ENCODE measurements at regions not wholly inside any gene's neighbourhood (a gene's known extent, or its start where the extent isn't known, plus 50 kb on each side); places are given as distances from the start of the nearest gene placed in this dataset.

DNA sequence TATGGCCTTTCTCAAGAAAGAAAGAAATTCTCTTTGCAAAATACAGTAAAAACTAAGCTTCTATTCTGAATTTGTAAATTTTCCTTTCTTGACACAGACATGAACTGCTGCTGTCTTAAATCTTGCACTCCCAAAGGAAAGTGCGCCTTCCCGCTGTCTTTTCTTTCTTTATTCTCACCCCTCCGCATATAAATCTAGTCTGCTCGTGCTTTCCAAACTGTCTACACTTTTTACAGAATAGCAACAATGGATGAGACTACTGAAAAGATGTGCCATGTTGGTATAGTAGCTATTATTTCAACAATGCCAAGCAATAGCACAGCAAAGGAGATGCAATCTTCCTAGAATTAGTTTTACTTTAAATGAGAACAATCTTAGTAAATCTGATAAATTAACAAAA, 328.8 kb upstream of the PDE3A start:
- Mint-ChIP-seq H3K27ac (ENCODE audit: unreplicated experiment) (no peak overlapping the region), H3K9me3 (ENCODE audit: unreplicated experiment) (no peaks in the 10 kb centered on the region), H3K27me3 (ENCODE audit: insufficient read depth, unreplicated experiment) (no peaks in the 10 kb centered on the region), H3K4me3 (ENCODE audit: unreplicated experiment) (no peak overlapping the region), H3K4me1 (ENCODE audit: low read depth, unreplicated experiment) (no peaks in the 10 kb centered on the region), H3K36me3 (ENCODE audit: insufficient read depth, unreplicated experiment) (no peaks in the 10 kb centered on the region)
- no peak for TF ChIP-seq CTCF (IDR thresholded peaks at IDR 0.05; ENCODE audit: insufficient read depth in 1 of 2, low read depth in 1 of 2, low read length in 1 of 2, severe bottlenecking in 1 of 2, unreplicated experiment in 1 of 2)
- intact Hi-C loops (cut with micrococcal nuclease; ENCODE audit: unreplicated experiment): no loop called here
- Histone ChIP-seq H3K27me3 (replicated peaks; ENCODE audit: control insufficient read depth, insufficient read depth, low read length) (no peaks in the 10 kb centered on the region), H3K9me3 (no peaks in the 10 kb centered on the region), H3K36me3 (ENCODE audit: control insufficient read depth, insufficient read depth, low read length) (no peaks in the 10 kb centered on the region), H3K4me3 (ENCODE audit: low read depth, low read length) (no peak overlapping the region), H3K4me1 (no peaks in the 10 kb centered on the region)
- ChIA-PET POLR2A (no interaction called here), CTCF (no interaction called here)
- no peak for DNase-seq
- BruUV-seq (replicated peaks): no TSS peak

GRCh38 chr12:20040184-20040583, 328.2 kb upstream of the PDE3A start:
- Mint-ChIP-seq H3K36me3 (ENCODE audit: insufficient read depth, unreplicated experiment) (no peaks in the 10 kb centered on the region), H3K27me3 (ENCODE audit: insufficient read depth, unreplicated experiment) (no peaks in the 10 kb centered on the region), H3K4me3 (ENCODE audit: unreplicated experiment) (no peak overlapping the region), H3K4me1 (ENCODE audit: low read depth, unreplicated experiment) (no peaks in the 10 kb centered on the region), H3K27ac (ENCODE audit: unreplicated experiment) (no peak overlapping the region), H3K9me3 (ENCODE audit: unreplicated experiment) (no peaks in the 10 kb centered on the region)
- TF ChIP-seq CTCF (IDR thresholded peaks at IDR 0.05; ENCODE audit: insufficient read depth in 1 of 2, low read depth in 1 of 2, low read length in 1 of 2, severe bottlenecking in 1 of 2, unreplicated experiment in 1 of 2): no peak
- intact Hi-C loops (cut with micrococcal nuclease; ENCODE audit: unreplicated experiment): no loop called here
- Histone ChIP-seq H3K36me3 (ENCODE audit: control insufficient read depth, insufficient read depth, low read length) (no peaks in the 10 kb centered on the region), H3K4me1 (no peaks in the 10 kb centered on the region), H3K27me3 (replicated peaks; ENCODE audit: control insufficient read depth, insufficient read depth, low read length) (no peaks in the 10 kb centered on the region), H3K9me3 (no peaks in the 10 kb centered on the region), H3K4me3 (ENCODE audit: low read depth, low read length) (no peak overlapping the region)
- no peak for DNase-seq
- POLR2A ChIA-PET: no interaction called here
- BruUV-seq (replicated peaks): no TSS peak
- CTCF ChIA-PET: no interaction called here

- intact Hi-C loops (cut with micrococcal nuclease; ENCODE audit: unreplicated experiment): no loop called here
- Mint-ChIP-seq H3K27ac (ENCODE audit: unreplicated experiment) (no peak overlapping the region), H3K4me3 (ENCODE audit: unreplicated experiment) (no peak overlapping the region), H3K27me3 (ENCODE audit: insufficient read depth, unreplicated experiment) (no peaks in the 10 kb centered on the region), H3K4me1 (ENCODE audit: low read depth, unreplicated experiment) (no peaks in the 10 kb centered on the region), H3K9me3 (ENCODE audit: unreplicated experiment) (no peaks in the 10 kb centered on the region), H3K36me3 (ENCODE audit: insufficient read depth, unreplicated experiment) (no peaks in the 10 kb centered on the region)
- no peaks in the 10 kb centered on the region for H3K9me3 ChIP-seq
- ChIA-PET POLR2A (no interaction called here), CTCF (no interaction called here)
- no peaks in the 10 kb centered on the region for H3K4me1 ChIP-seq
- no peaks in the 10 kb centered on the region for H3K27me3 ChIP-seq (replicated peaks; ENCODE audit: control insufficient read depth, insufficient read depth, low read length)
- BruUV-seq (replicated peaks): no TSS peak
- no peak overlapping the region for H3K4me3 ChIP-seq (ENCODE audit: low read depth, low read length)
- no peaks in the 10 kb centered on the region for H3K36me3 ChIP-seq (ENCODE audit: control insufficient read depth, insufficient read depth, low read length)
- no peak for TF ChIP-seq CTCF (IDR thresholded peaks at IDR 0.05; ENCODE audit: insufficient read depth in 1 of 2, low read depth in 1 of 2, low read length in 1 of 2, severe bottlenecking in 1 of 2, unreplicated experiment in 1 of 2)
- no peak for DNase-seq
Measured at GRCh38 chr12:20040831-20041230, 327.5 kb upstream of the PDE3A start.
